ENCODE measurements at regions not wholly inside any gene's neighbourhood (a gene's known extent, or its start where the extent isn't known, plus 50 kb on each side); places are given as distances from the start of the nearest gene placed in this dataset.

- TF ChIP-seq CTCF (IDR thresholded peaks at IDR 0.05) (no peak), POLR2A (IDR thresholded peaks at IDR 0.05) (no peak)
Measured at GRCh38 chr2:212919238-212919637, 232.2 kb downstream of the IKZF2 start.

Measured in esophagus squamous epithelium (tissue), 4 donors.